Myocyte (in vitro differentiated cells): ENCODE measurements at regions not wholly inside any gene's neighbourhood (a gene's known extent, or its start where the extent isn't known, plus 50 kb on each side); places are given as distances from the start of the nearest gene placed in this dataset.

Experiments
- DNase-seq: peaks from one replicate; pipeline ENCODE4 v3.0.0-alpha.2; 2012; ENCODE audit warnings: low read depth

- DNase-seq = no peak
Observed at GRCh38 chr10:128522551-128523308, 396.5 kb upstream of the MKI67 start.

- DNase-seq = no peak
Observed at GRCh38 chr10:128525444-128525843, 399.2 kb upstream of the MKI67 start.

GRCh38 chr10:128525936-128526335 is 399.7 kb upstream of the MKI67 start:
- no peak for DNase-seq

- no peak for DNase-seq
Observed at GRCh38 chr10:128526791-128527375, 400.7 kb upstream of the MKI67 start.

GRCh38 chr10:128527711-128528110 is 401.5 kb upstream of the MKI67 start:
- no peak for DNase-seq

- no peak for DNase-seq
Observed at GRCh38 chr10:128528167-128528566, 401.9 kb upstream of the MKI67 start.

GRCh38 chr10:128528781-128529180 is 402.6 kb upstream of the MKI67 start:
- DNase-seq = no peak

- no peak for DNase-seq
Observed at GRCh38 chr10:128529225-128529624, 403.0 kb upstream of the MKI67 start.

GRCh38 chr10:128530301-128530700 is 404.1 kb upstream of the MKI67 start:
- DNase-seq = no peak

GRCh38 chr10:128530946-128531345 is 404.7 kb upstream of the MKI67 start:
- DNase-seq = no peak

- DNase-seq = no peak
Observed at GRCh38 chr10:128534686-128535085, 408.5 kb upstream of the MKI67 start.

GRCh38 chr10:128536259-128536658 is 410.0 kb upstream of the MKI67 start:
- no peak for DNase-seq

- DNase-seq = no peak
Observed at GRCh38 chr10:128537834-128538330, 411.7 kb upstream of the MKI67 start.

GRCh38 chr10:128538671-128539070 is 412.4 kb upstream of the MKI67 start:
- DNase-seq = no peak

GRCh38 chr10:128539510-128540127 is 413.4 kb upstream of the MKI67 start:
- no peak for DNase-seq

GRCh38 chr10:128540128-128540762 is 414.0 kb upstream of the MKI67 start:
- DNase-seq = no peak

- DNase-seq = no peak
Observed at GRCh38 chr10:128540781-128541761, 414.8 kb upstream of the MKI67 start.

GRCh38 chr10:128541926-128542475 is 415.8 kb upstream of the MKI67 start:
- no peak for DNase-seq

- no peak for DNase-seq
Observed at GRCh38 chr10:128542659-128543058, 416.4 kb upstream of the MKI67 start.

GRCh38 chr10:128543151-128543550 is 416.9 kb upstream of the MKI67 start:
- no peak for DNase-seq
